GM12878 (cell line): ENCODE measurements at regions not wholly inside any gene's neighbourhood (a gene's known extent, or its start where the extent isn't known, plus 50 kb on each side); places are given as distances from the start of the nearest gene placed in this dataset.

Experiments used
- ATAC-seq: fragments of 200-7000 bp; cut with Tn5 transposase; 3 replicates; pipeline ENCODE4 v1.9.1; 2020; ENCODE audit warnings: mild to moderate bottlenecking, moderate library complexity
- BruUV-seq: library from RNA; stranded (reverse); fragments of 400-500 nt; replicated peaks from 2 replicates; lab custom pipeline; 2021; lab: Mats Ljungman, UMichigan
- CTCF ChIA-PET: fragments of 300-600 bp; sonication (Branson Sonifier 250); formaldehyde crosslinking; extraction: SDS; loops from one replicate; lab custom pipeline; 2021; ENCODE audit warnings: inconsistent platforms; lab: Yijun Ruan, JAX
- POLR2A ChIA-PET: fragments of 350-600 bp; formaldehyde crosslinking; extraction: SDS; loops from one replicate; lab custom pipeline; 2021; ENCODE audit warnings: inconsistent platforms; lab: Charles Lee
- RAD21 ChIA-PET: fragments of 300-600 bp; sonication (Branson Sonifier 250); formaldehyde crosslinking; loops from one replicate; lab custom pipeline; 2023; ENCODE audit warnings: antibody characterized with exemption; ENCODE audit not compliant: unreplicated experiment; lab: Charles Lee
- SMC1A ChIA-PET: fragments of 300-600 bp; sonication (Branson Sonifier 250); formaldehyde crosslinking; loops from one replicate; lab custom pipeline; 2023; ENCODE audit not compliant: unreplicated experiment, uncharacterized antibody; lab: Charles Lee
- DNase-seq: peaks from one replicate; pipeline ENCODE4 v3.0.0-alpha.2; 2011; ENCODE audit warnings: low read depth, low spot score
- FAIRE-seq: peaks from 3 replicates; lab custom pipeline; 2011; peaks lifted over from hg19 to GRCh38; lab: Jason Lieb, UNC
- H2AFZ ChIP-seq: 2 replicates; pipeline ENCODE4 v1.6.0; 2011; ENCODE audit warnings: low read depth, low read length, control low read depth; ENCODE audit not compliant: control insufficient read depth
- H3K27ac ChIP-seq: 2 replicates; pipeline ENCODE4 v1.5.1; 2011; ENCODE audit warnings: control low read depth; ENCODE audit not compliant: control insufficient read depth, insufficient read depth
- H3K27me3 ChIP-seq, 2 experiments: replicated peaks in 1 of 2; 2 replicates each; pipeline versions ENCODE4 v1.6.0 to v1.6.1; 2011; ENCODE audit warnings: low read length in 1 of 2; ENCODE audit not compliant: control insufficient read depth in 2 of 2, insufficient read depth in 2 of 2
- H3K36me3 ChIP-seq, 2 experiments: 2 replicates each; pipeline ENCODE4 v1.5.1; 2011; ENCODE audit warnings: low read length in 1 of 2; ENCODE audit not compliant: control insufficient read depth in 2 of 2, insufficient read depth in 2 of 2
- H3K4me1 ChIP-seq: 2 replicates; pipeline ENCODE4 v1.6.1; 2011; ENCODE audit warnings: mild to moderate bottlenecking, low read length, moderate library complexity, mixed read lengths; ENCODE audit not compliant: control insufficient read depth, insufficient read depth
- H3K4me2 ChIP-seq: 2 replicates; pipeline ENCODE4 v1.6.0; 2011; ENCODE audit warnings: control low read depth; ENCODE audit not compliant: control insufficient read depth, insufficient read depth
- H3K4me3 ChIP-seq: fragments of 200-600 bp; sonication (generic); 2 replicates; pipeline ENCODE4 v1.5.1; 2016
- H3K79me2 ChIP-seq: 2 replicates; pipeline ENCODE4 v1.6.0; 2011; ENCODE audit warnings: low read length; ENCODE audit not compliant: control insufficient read depth, insufficient read depth
- H3K9ac ChIP-seq: 2 replicates; pipeline ENCODE4 v1.8.0; 2011; ENCODE audit warnings: low read length, control low read depth, mixed read lengths; ENCODE audit not compliant: control insufficient read depth, insufficient read depth
- H3K9me3 ChIP-seq: replicated peaks from 3 replicates; pipeline ENCODE4 v1.5.1; 2011; ENCODE audit warnings: mild to moderate bottlenecking, low read length; ENCODE audit not compliant: control insufficient read depth, insufficient read depth
- H4K20me1 ChIP-seq: 2 replicates; pipeline ENCODE4 v1.6.0; 2011; ENCODE audit not compliant: control insufficient read depth, insufficient read depth
- BMI1 ChIP-seq: fragments of 450-650 bp; IDR thresholded peaks from 2 replicates; pipeline ENCODE4 v1.6.1; 2016; ENCODE audit warnings: mild to moderate bottlenecking, moderate library complexity, borderline replicate concordance
- BRCA1 ChIP-seq: IDR thresholded peaks from 2 replicates; pipeline ENCODE4 v1.6.1; 2011; ENCODE audit warnings: low read depth, low read length, improper control_type of control experiment
- CEBPB ChIP-seq, 2 experiments: fragments of 150-350 bp in 1 of 2; IDR thresholded peaks; 2 replicates each; pipeline ENCODE4 v1.6.1; 2012 to 2014; ENCODE audit warnings: low read depth in 2 of 2, low read length in 2 of 2, borderline replicate concordance in 1 of 2, inconsistent platforms in 1 of 2
- FOS ChIP-seq: IDR thresholded peaks from 3 replicates; pipeline ENCODE4 v1.6.1; 2011; ENCODE audit warnings: borderline replicate concordance; ENCODE audit not compliant: insufficient read length; ENCODE audit errors: extremely low read depth
- HCFC1 ChIP-seq: fragments of 150-350 bp; IDR thresholded peaks from 2 replicates; pipeline ENCODE4 v1.6.1; 2014; ENCODE audit warnings: low read length
- IRF5 ChIP-seq: fragments of 450-650 bp; IDR thresholded peaks from 2 replicates; pipeline ENCODE4 v1.6.1; 2017; ENCODE audit warnings: borderline replicate concordance
- RCOR1 ChIP-seq: conservative IDR thresholded peaks from 2 replicates; pipeline ENCODE4 v1.6.1; 2012; ENCODE audit warnings: low read depth, low read length, improper control_type of control experiment
- TARDBP ChIP-seq: IDR thresholded peaks from 2 replicates; pipeline ENCODE4 v1.6.1; 2016; ENCODE audit warnings: borderline replicate concordance
- TCF12 ChIP-seq: IDR thresholded peaks from 2 replicates; pipeline ENCODE4 v1.6.1; 2011; ENCODE audit warnings: low read depth, mild to moderate bottlenecking, low read length
- USF1 ChIP-seq: IDR thresholded peaks from 2 replicates; pipeline ENCODE4 v1.6.1; 2011; ENCODE audit warnings: borderline replicate concordance, low read depth, mild to moderate bottlenecking, moderate library complexity, mixed read lengths, low read length; ENCODE audit not compliant: insufficient read depth; ENCODE audit errors: extremely low read length
- ZBTB33 ChIP-seq: fragments of 450-650 bp; IDR thresholded peaks from 2 replicates; pipeline ENCODE4 v1.6.1; 2017; ENCODE audit warnings: mild to moderate bottlenecking
- ZZZ3 ChIP-seq: IDR thresholded peaks from 2 replicates; pipeline ENCODE4 v1.6.1; 2011; ENCODE audit warnings: low read depth; ENCODE audit not compliant: control insufficient read depth, insufficient read length
- WGBS: methylation state at CpG from one replicate; pipeline ENCODE4 v1.1.6; 2016; ENCODE audit warnings: low lambda C conversion rate; ENCODE audit not compliant: insufficient replicate concordance, insufficient coverage; ENCODE audit errors: missing lambda C conversion rate; 5-methylcytosine and 5-hydroxymethylcytosine counted together
- in situ Hi-C: fragments of 300-500 bp; cut with MboI; formaldehyde crosslinking; loops from 9 replicates; pipeline ENCODE4 v1.14.3; 2018; ENCODE audit warnings: mixed read lengths
- intact Hi-C: fragments of 100-400 bp; cut with micrococcal nuclease; formaldehyde crosslinking; loops from one replicate; pipeline ENCODE4 v1.14.2; 2022; ENCODE audit not compliant: unreplicated experiment
- TF ChIP-seq, protein P1 (sequence below): fragments of 450-650 bp; IDR thresholded peaks from 2 replicates; pipeline ENCODE4 v1.6.1; 2016; ENCODE audit warnings: mild to moderate bottlenecking, moderate library complexity, borderline replicate concordance
- TF ChIP-seq, protein P2 (sequence below): IDR thresholded peaks from 2 replicates; pipeline ENCODE4 v1.6.1; 2012; ENCODE audit warnings: low read length, inconsistent platforms

- POLR2A ChIA-PET: no interaction called here
- Histone ChIP-seq H3K9ac (no peak overlapping the region), H3K9me3 (no peaks in the 10 kb centered on the region), H4K20me1 (no peaks in the 10 kb centered on the region), H3K79me2 (no peaks in the 10 kb centered on the region), H3K4me3 (no peak overlapping the region), H3K27ac (no peak overlapping the region), H3K27me3 (no peaks in the 10 kb centered on the region), H3K36me3 (no peaks in the 10 kb centered on the region), H3K4me1 (no peaks in the 10 kb centered on the region), H3K4me2 (no peak overlapping the region), H2AFZ (no peak overlapping the region)
- no peak for DNase-seq
- WGBS: 0% methylated on average over 1 of the region's 1 CpG
- FAIRE-seq: no peak
- no TSS peak for BruUV-seq
- RAD21 ChIA-PET: no interaction called here
- intact Hi-C loops: no loop called here
- SMC1A ChIA-PET: no interaction called here
- no peak for ATAC-seq
- in situ Hi-C loops: loop anchor here (25.0 kb wide), 1 partner anchor 97 kb away; no protein-coding TSS in a partner anchor
- CTCF ChIA-PET: interaction anchor here (0.6 kb wide), 1 partner anchor 91 kb away, joined by 3 read pairs; no protein-coding TSS in a partner anchor
- TF ChIP-seq BMI1 (no peak), RCOR1 (no peak), ZZZ3 (no peak), FOS (no peak), CEBPB (IDR thresholded peaks at IDR 0.05; ENCODE audit: borderline replicate concordance in 1 of 2, low read depth in 2 of 2, low read length in 2 of 2) (no peak), HCFC1 (no peak), ZBTB33 (no peak), USF1 (no peak), IRF5 (no peak), BRCA1 (no peak), TCF12 (no peak), TARDBP (no peak)
- TF ChIP-seq, protein P1, sequence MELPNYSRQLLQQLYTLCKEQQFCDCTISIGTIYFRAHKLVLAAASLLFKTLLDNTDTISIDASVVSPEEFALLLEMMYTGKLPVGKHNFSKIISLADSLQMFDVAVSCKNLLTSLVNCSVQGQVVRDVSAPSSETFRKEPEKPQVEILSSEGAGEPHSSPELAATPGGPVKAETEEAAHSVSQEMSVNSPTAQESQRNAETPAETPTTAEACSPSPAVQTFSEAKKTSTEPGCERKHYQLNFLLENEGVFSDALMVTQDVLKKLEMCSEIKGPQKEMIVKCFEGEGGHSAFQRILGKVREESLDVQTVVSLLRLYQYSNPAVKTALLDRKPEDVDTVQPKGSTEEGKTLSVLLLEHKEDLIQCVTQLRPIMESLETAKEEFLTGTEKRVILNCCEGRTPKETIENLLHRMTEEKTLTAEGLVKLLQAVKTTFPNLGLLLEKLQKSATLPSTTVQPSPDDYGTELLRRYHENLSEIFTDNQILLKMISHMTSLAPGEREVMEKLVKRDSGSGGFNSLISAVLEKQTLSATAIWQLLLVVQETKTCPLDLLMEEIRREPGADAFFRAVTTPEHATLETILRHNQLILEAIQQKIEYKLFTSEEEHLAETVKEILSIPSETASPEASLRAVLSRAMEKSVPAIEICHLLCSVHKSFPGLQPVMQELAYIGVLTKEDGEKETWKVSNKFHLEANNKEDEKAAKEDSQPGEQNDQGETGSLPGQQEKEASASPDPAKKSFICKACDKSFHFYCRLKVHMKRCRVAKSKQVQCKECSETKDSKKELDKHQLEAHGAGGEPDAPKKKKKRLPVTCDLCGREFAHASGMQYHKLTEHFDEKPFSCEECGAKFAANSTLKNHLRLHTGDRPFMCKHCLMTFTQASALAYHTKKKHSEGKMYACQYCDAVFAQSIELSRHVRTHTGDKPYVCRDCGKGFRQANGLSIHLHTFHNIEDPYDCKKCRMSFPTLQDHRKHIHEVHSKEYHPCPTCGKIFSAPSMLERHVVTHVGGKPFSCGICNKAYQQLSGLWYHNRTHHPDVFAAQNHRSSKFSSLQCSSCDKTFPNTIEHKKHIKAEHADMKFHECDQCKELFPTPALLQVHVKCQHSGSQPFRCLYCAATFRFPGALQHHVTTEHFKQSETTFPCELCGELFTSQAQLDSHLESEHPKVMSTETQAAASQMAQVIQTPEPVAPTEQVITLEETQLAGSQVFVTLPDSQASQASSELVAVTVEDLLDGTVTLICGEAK: no peak
- TF ChIP-seq, protein P2, sequence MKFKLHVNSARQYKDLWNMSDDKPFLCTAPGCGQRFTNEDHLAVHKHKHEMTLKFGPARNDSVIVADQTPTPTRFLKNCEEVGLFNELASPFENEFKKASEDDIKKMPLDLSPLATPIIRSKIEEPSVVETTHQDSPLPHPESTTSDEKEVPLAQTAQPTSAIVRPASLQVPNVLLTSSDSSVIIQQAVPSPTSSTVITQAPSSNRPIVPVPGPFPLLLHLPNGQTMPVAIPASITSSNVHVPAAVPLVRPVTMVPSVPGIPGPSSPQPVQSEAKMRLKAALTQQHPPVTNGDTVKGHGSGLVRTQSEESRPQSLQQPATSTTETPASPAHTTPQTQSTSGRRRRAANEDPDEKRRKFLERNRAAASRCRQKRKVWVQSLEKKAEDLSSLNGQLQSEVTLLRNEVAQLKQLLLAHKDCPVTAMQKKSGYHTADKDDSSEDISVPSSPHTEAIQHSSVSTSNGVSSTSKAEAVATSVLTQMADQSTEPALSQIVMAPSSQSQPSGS: no peak
These were observed 396.3 kb downstream of the NSUN3 start for GRCh38 chr3:94459167-94459566.
